Stimulated activated CD8-positive, alpha-beta memory T cell treated with anti-CD3 and anti-CD28 coated beads, Interleukin-7, amount 100 ng/mL, for 1 hour (primary cell): ENCODE measurements at regions not wholly inside any gene's neighbourhood (a gene's known extent, or its start where the extent isn't known, plus 50 kb on each side); places are given as distances from the start of the nearest gene placed in this dataset.
A peak's percentile ranks its signal among the peaks of the same experiment; 100 is the strongest.
"Not testable (repeated sequence)": the region's sequence is repeated elsewhere in the genome, so short reads cannot be mapped to it uniquely, and the experiment has no call there.

ENCODE experiments used
- DNase-seq, 2 donors: peaks; one replicate each; pipeline ENCODE4 v3.0.0-alpha.2; 2020; ENCODE audit warnings: low read depth in 2 of 2

DNA sequence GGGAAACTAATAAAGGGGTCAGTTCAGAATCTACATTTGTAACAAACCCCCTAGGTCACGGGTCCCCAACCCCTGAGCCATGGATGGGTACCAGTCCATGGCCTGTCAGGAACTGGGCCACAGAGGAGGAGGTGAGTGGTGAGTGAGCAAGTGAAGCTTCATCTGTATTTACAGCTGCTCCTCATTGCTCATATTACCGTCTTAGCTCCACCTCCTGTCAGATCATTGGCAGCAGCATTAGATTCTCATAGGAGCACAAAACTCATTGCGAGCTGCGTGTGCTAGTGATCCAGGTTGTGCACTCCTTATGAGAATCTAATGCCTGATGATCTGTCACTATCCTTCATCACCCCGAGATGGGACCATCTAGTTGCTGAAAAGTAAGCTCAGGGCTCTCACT, 88.4 kb upstream of the MPP7 start:
- DNase-seq = no peak

DNA sequence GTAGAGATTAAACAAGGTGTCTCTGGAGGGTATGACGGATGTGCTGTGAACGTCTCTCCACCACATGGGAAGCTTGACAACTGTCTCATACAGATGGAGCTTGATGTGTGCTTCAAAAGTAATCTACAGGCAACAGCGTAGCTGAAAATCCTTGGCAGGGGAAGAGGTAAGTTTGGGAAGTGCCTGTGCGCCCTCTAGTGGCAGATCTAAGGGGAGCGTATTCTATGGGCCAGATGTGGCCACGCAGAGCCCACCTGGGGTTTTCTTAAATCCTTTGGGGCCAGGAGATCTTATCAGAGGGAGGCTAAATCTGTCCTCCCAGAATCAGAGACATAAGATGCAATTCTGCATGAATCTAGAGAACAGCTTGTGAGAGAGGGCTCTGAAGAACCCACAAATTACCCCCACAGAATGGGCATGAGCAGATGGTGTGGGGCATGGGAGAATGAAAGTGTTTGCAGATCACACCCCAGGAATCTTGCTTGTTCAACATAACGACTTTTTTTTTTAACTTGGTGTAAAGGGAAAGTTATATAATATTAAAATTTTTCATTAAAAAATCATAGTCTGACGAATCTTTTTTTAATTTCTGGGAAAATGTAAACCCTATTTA, 91.2 kb upstream of the MPP7 start:
- peak; percentile 17 to 29 for DNase-seq

DNA sequence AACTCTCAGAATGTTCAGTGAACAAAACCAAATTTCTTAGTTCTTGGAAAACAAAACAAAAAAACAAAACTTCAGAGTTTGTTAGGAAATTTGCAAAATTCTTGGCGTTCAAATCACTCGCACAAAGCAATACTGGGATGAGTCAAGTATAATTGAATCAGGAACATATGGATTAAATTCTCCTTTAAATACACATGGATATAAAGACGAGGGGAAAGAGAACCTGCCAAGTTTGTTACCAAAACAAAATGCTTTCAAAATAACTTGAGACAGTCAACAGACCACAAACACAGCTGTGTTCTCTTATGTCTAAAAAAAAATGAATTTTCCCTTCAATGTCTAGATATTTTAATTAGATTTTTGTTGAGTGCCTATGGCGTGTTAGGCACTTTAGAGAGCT, 93.5 kb upstream of the MPP7 start:
- no peak for DNase-seq

DNA sequence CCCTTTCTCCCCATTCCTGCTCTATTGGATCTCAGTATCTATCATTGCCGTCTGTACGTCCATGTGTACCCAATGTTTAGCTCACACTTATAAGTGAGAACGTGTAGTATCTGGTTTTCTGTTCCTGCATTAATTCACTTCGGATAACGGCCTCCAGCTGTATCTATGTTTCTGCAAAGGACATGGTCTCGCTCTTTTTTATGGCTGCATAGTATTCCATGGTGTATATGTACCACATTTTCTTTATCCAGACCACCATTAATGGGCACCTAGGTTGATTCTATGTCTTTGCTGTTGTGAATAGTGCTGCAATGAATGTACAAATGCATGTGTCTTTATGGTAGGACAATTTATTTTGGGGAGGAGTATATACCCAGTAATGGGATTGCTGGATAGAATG, 94.4 kb upstream of the MPP7 start:
- DNase-seq = no peak

DNA sequence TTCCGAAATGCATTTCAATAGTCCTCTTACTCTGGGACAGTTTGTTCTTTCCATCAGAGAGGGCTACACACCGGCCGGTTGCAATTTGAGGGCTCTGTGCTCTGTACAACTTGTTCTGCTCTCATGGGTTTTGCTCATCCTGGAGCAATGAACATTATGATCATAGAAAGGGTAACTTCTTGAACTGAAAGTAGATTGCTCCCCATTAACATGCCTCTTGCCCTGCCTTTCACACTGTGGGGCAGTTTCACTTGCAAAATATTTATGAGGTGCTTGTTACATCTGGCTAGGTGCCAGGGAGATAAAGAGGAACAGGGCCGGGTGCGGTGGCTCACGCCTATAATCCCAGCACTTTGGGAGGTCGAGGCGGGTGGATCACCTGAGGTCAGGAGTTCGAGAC, 97.3 kb upstream of the MPP7 start:
- no peak for DNase-seq

DNA sequence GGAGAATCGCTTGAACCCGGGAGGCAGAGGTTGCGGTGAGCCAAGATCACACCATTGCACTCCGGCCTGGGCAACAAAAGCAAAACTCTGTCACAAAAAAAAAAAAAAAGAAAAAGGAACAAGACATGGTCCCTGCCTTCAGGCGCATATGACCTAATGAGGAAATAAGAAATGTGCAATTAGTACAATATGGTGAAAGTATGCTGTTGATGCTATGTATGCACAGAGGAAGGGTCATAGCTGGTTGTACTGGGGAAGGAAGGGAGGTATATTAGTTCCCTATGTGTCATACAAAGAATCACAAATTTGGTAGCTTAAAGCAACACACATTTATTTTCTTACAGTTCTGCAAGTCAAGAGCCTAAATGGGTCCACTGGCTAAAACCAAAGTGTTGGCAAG, 97.8 kb upstream of the MPP7 start:
- no peak for DNase-seq

DNA sequence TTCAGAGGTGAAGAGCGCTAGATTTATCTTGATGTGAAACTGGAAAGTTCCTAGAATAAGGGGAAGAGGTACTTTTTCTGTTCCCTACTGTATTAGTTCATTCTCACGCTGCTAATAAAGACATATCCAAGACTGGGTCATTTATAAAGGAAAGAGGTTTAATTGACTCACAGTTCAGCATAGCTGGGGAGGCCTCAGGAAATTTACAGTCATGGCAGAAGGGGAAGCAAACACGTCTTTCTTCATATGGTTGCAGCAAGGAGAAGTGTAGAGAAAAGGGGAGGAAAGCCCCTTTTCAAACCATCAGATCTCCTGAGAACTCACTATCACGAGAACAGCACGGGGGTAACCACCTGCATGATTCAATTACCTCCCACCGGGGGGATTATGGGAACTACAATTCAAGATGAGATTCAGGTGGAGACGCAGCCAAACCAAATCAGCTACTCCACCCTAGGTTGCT, 99.8 kb upstream of the MPP7 start:
- DNase-seq = not testable (repeated sequence)

DNA sequence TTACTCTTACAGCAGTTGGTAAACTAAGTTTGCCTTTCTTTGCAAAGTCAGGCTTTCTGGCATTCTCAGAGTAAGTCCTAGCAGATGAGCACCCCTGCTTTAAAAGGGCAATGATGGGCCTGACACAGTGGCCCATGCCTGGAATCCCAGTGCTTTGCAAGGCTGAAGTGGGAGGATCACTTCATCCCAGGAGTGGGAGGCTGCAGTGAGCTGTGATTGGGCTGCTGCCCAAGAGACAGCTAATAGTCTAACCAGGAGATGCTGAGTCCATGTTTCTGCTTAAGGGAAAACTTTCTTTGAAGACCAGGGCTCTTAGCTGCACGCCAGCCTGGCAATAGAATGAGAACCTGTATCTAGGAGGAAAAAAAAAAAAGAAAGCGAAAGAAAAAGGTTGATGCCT, 100.2 kb upstream of the MPP7 start:
- DNase-seq = no peak

DNA sequence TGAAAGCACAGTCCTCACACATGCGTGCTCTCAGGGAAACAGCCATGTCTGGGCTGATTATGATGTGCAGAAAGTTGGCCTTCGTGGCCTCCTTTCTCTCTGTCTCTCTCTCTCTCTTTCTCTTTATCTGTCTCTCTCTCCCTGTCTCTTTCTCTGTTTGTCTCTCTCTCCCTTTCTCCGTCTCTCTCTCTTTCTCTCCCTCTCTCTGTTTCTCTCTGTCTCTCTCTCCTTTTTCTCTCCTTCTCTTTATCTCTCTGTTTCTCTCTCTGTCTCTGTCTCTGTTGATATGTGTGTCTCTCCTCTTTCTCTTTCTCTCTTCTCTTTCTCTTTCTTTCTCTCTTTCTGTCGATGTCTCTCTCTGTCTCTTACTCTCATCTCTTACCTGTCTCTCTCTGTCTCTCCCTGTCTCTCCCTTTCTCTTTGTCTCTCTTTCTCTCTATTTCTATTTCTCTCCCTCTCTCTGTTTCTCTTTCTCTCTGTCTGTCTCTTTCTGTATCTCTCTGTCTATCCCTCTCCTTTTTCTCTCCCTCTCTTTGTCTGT, 105.4 kb upstream of the MPP7 start:
- no peak for DNase-seq

DNA sequence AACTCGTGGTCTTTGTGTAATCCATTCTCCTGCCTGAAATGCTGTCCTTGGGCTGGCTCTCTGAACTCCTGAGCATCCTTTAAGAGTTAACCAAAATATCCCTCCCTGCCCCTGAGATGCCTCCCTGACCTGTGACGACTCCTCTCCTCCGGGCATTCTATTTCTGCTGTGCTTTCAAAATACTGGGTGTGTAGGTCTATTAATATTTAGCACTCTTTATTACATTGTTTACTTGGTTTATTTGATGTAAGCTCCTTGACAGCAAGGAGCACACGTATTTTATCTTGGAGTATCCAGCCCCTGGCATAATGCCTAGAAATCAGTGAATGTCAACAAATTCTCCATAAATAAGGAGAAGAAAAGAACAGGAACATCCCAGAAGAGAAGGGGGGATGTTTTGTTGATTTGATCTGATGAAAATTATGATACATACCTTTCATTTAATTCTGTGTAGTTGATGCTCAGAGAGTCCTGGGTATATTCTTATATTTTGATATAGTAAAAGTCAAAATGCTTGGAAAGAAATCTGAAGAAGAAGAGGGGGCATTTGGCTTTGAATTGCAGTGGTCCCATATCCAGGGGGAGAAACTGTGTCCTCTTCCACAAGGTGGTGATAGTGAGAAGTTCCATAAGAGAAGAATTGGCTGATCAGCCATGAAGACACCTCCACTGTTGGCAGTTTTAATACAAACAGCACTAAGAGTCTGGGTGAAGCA, 107.7 kb upstream of the MPP7 start:
- no peak for DNase-seq

DNA sequence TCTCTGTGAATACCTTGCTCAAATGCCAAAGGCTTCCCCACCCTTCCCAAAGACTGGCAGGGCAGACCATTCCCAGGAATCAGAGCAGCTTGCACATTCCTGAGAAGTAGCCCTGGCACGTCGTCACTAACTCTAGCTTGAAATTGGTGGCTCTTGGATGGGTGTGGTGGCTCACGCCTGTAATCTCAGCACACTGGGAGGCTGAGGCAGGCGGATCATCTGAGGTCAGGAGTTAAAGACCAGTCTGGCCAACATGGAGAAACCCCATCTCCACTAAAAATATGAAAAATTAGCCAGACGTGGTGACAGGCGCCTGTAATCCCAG, 108.2 kb upstream of the MPP7 start:
- no peak for DNase-seq

DNA sequence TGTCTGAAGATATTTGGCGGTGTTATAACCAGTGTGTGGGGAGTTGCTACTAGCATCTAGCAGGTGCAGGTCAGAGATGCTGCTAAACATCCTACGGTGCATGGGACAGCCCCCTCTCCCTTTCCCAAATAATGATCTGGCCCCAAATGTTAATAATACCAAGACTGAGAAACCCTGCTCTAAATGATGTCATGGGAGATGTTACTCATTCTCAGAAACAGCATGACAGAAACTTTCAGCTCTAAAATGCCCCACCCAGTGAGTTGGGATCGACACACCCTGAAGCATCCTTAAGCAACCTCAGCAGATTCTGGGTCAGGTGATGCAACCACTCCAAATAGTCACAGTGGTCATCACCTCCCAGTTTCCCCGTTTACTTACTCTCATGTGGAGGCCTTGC, 108.8 kb upstream of the MPP7 start:
- DNase-seq = no peak

DNA sequence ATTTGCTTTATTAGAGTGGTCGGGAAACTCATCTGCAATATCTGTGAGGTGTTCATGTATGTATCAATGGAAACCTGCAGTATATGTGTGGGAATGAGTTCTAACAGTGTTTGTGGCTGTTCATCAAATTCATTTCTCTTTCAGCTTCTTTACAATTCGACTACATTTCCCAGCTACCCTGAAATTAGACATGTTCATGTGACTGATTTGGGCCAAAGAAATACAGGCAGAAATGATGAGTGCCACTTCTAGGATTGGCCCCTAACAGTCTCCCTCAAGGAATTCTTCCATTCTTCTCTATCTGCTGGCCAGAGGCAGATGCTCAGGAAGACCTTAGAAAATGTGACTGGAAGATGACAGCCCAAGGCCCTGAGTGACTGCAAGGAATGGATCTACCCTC, 114.8 kb upstream of the WAC start:
- no peak for DNase-seq

DNA sequence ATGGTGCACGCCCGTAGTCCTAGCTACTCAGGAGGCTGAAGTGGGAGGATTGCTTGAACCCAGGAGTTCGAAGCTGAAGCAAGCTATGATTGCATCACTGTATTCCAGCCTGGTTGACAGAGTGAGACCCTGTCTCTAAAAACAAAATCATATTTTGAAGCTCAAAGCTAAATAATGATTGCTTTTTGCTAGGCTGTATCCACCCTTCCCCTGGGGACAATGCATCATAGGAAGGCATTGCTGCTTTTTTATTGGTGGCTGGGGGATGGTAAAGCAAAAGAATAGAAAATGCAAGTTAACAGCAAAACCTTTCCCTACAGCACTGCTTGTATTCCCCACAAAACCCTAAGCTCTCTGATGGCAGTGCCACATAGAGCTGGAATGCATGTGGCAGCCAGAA, 107.5 kb upstream of the WAC start:
- DNase-seq = no peak

DNA sequence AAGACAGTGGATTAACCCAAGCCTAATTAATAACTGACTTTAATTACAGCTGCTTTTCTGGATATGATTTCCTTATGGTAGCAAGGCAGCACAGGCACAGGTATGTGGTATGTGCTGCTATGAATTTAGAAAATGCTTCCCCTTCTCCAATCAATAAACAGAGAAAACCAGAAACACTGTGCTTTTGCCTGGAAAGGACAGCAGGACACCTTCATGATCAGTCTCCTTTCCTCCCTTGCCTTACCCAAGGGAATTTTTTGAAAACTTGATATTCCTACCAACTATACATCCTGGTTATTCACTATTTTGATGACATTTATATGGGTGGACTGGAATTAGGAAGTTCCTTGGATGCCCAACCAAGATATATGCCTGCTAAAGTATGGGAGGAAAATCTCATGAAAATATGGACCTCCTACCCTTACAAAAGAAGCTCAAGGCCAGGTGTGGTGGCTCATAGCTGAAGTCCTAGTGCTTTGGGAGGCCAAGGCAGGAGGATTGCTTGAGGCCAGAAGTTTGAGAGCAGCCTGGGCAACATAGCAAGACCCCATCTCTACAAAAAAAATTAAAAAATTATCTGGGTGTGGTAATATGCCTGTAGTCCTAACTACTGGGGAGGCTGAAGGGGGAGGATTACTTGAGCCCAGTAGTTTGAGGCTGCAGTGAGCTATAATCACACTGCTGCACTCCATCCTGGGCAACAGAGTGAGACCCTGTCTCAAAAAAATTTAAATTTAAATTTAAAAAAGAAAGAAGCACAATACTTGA, 106.3 kb upstream of the WAC start:
- no peak for DNase-seq

DNA sequence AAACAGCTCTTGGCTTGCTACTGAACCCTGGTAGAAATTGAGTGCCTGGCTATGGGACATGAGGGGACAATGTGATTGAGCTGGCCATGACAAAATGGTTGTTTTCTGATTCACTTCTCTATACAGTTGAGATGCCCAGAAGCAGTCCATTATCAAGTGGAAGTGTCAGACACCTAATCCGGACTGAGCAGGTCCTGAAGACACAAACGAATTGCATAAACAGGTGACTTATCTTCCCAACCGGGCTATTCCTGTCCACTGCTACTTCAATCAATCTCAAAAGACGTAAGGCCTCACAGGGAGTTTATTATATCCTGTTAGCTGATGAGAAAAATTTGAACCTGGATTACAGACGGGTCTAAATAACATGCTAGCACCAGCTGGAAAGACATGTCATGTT, 105.5 kb upstream of the WAC start:
- DNase-seq = no peak

DNA sequence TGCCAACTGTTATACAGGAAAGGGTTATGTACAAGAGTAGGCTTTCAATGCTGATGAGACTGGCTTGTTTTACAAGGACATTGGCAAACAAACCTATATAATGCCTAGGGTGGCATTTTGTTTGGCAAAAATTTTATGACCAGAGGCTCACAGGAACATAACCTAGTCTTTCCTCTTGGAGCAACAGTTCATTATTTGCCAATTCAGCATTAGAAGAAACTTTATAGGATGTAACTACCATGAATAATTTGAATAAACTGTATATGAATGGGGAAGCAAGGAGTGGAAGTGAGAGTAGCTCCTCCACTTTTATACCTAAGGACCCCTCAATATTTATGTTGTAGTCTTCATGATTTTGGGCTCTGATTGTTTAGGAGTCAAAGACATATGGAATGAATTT, 103.9 kb upstream of the WAC start:
- DNase-seq = no peak

DNA sequence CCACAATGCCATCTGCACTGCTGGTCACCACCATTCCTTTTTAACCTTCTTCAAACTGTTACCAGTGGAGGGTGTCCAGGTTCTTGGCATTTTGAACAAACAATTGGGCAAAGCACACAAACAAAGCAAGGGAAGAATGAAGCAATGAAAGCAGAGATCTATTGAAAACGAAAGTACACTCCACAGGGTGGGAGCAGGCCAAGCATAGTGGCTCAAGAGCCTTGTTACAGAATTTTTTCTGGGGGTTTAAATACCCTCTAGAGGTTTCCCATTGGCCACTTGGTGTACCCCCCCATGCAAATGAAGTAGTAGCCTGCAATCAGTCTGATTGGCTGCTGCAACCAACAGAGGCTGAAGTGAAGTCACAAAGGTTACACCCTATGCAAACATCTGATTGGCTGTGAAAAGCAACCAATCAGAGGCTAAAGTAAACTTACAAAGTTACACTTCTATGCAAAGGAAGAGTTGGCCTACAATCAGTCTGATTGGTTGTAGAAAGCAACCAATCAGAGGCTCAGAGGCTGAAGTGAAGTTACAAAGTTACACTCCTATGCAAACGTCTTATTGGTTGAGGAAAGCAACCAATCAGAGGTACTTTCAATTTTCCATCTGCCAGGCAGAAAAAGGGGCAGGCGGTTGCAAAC, 103.2 kb upstream of the WAC start:
- DNase-seq = no peak

DNA sequence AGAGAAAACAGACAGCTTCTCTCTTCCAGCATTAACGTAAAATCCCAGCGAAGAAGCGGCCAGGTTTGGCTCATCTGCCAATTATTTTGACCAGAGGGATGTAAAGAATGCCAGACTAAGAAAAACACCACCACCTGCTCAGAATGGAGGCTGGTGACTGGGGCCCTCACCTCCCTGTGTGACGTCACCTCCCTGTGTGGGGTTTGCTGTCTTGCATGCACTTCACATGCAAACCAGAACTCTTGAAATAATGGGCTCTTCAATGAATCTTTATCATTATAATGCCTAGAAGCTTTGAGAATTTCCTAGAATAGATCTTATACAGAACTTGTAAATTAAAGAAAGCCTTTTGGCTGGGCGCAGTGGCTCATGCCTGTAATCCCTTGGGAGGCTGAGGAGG, 101.8 kb upstream of the WAC start:
- no peak for DNase-seq

DNA sequence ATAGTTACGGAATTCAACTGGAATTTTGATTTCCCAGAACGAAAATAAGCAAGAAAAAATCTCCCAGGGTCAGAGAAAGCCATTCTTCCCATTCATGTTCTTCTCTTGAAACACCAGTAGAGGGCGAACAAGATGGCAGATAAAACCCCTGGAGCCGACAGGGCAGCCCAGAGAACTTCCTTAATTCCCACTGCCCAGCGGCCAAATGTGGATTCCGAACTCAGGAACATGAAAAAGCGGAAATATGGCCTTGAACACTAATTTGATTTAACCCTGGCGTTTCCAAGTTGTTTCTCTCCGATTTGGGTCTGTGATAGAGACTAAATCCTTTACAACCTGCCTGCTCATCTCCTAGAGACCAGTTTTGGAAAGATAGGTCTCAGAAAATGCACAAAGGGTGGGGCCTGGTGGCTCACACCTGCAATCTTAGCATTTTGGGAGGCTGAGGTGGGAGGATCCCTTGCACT, 100.7 kb upstream of the WAC start:
- DNase-seq = no peak

DNA sequence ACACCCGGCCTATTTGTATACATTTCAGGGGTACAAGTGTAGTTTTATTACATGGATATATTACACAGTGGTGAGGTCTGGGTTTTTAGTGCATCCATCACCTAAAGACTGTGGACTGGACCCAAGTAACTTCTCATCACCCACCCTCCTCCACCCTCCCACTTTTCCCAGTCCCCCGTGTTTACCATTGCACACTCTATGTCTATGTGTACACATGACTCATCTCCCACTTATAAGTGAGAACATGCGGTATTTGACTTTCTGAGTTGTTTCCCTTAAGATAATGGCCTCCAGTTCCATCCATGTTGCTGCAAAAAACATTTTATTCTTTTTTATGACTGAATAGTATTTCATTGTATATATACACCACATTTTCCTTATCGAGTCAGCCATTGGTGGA, 98.9 kb upstream of the WAC start:
- no peak for DNase-seq

DNA sequence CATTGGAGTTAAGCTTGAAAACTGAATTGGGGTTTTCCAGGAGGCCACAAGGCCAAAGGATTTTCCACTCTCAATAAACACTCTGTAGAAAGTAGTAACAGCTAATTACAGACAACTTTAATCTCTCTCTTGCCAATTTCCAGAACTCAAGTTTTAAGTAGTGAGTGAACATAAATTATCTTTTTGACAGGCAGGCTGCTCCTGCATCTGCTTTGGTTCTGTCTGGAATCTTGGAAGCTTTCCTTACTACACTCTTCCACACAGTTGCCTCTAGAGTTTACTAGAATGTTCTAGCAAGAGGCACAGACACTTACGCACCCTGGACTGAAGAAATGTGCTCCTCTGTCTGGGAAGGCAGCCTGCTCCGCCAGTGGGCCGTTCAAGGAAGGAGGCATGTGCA, 90.5 kb upstream of the WAC start:
- no peak for DNase-seq
